Breast epithelium (tissue), 4 donors: ENCODE measurements at regions not wholly inside any gene's neighbourhood (a gene's known extent, or its start where the extent isn't known, plus 50 kb on each side); places are given as distances from the start of the nearest gene placed in this dataset.
A peak's percentile ranks its signal among the peaks of the same experiment; 100 is the strongest.

ENCODE experiments used
- DNase-seq, 2 donors: peaks; one replicate each; pipeline ENCODE4 v3.0.0-alpha.2; 2019; ENCODE audit warnings: low spot score in 2 of 2
- H3K27ac ChIP-seq, 2 donors: fragments of 200-600 bp; sonication (generic) in 1 of 2; one replicate each; pipeline ENCODE4 v1.5.1; 2016 to 2019; ENCODE audit warnings: mild to moderate bottlenecking in 1 of 2
- H3K27me3 ChIP-seq, 2 donors: fragments of 200-600 bp; sonication (generic) in 1 of 2; one replicate each; pipeline versions ENCODE4 v1.5.1 to v1.6.0; 2017 to 2019; ENCODE audit warnings: control low read depth in 1 of 2, mild to moderate bottlenecking in 1 of 2
- H3K36me3 ChIP-seq: fragments of 200-600 bp; one replicate; pipeline ENCODE4 v1.5.1; 2019
- H3K4me1 ChIP-seq, 2 donors: fragments of 200-600 bp; sonication (generic); one replicate each; pipeline ENCODE4 v1.5.1; 2016 to 2019; ENCODE audit warnings: control low read depth in 1 of 2
- H3K4me3 ChIP-seq, 3 donors: fragments of 200-600 bp; sonication (generic); 1 replicate in 2 of 3; 2 replicates in 1 of 3; pipeline ENCODE4 v1.5.1; 2016 to 2019; ENCODE audit warnings: mild to moderate bottlenecking in 3 of 3, moderate library complexity in 2 of 3
- H3K9me3 ChIP-seq, 2 donors: fragments of 200-600 bp; sonication (generic) in 1 of 2; one replicate each; pipeline ENCODE4 v1.5.1; 2016 to 2019; ENCODE audit warnings: control low read depth in 1 of 2
- CTCF ChIP-seq, 3 donors: fragments of 450-650 bp; IDR thresholded peaks; one replicate each; pipeline ENCODE4 v1.5.1; 2016 to 2017; ENCODE audit warnings: antibody characterized with exemption in 3 of 3, mild to moderate bottlenecking in 3 of 3, moderate library complexity in 3 of 3
- POLR2A ChIP-seq: fragments of 450-650 bp; IDR thresholded peaks from one replicate; pipeline ENCODE4 v1.6.1; 2016; ENCODE audit warnings: antibody characterized with exemption, mild to moderate bottlenecking, moderate library complexity
- POLR2AphosphoS5 ChIP-seq, 3 donors: sonication (generic); formaldehyde crosslinking; IDR thresholded peaks; one replicate each; pipeline ENCODE4 v1.6.1; 2017; ENCODE audit warnings: antibody characterized with exemption in 3 of 3
- intact Hi-C: fragments of 100-400 bp; cut with DNase I; formaldehyde crosslinking; loops from one replicate; pipeline ENCODE4 v1.15.1; 2023; ENCODE audit warnings: low total_unique reads

GRCh38 chr12:94039199-94039840 is 109.1 kb upstream of the PLXNC1 start:
- intact Hi-C loops: no loop called here
- DNase-seq: no peak
- Histone ChIP-seq H3K36me3 (no peaks in the 10 kb centered on the region), H3K4me3 (no peak overlapping the region), H3K4me1 (no peaks in the 10 kb centered on the region), H3K27me3 (no peaks in the 10 kb centered on the region), H3K27ac (no peak overlapping the region), H3K9me3 (peaks cover 4 to 11% of the 10 kb centered on the region in 2 donors)
- TF ChIP-seq CTCF (IDR thresholded peaks at IDR 0.05): no peak
- no peak for TF ChIP-seq POLR2AphosphoS5 (IDR thresholded peaks at IDR 0.05)
- TF ChIP-seq POLR2A: no peak

GRCh38 chr12:94039914-94040313 is 108.5 kb upstream of the PLXNC1 start:
- Histone ChIP-seq H3K36me3 (no peaks in the 10 kb centered on the region), H3K4me1 (no peaks in the 10 kb centered on the region), H3K4me3 (no peak overlapping the region), H3K9me3 (peaks cover 4 to 11% of the 10 kb centered on the region in 2 donors), H3K27ac (no peak overlapping the region), H3K27me3 (no peaks in the 10 kb centered on the region)
- TF ChIP-seq POLR2AphosphoS5 (IDR thresholded peaks at IDR 0.05) (no peak), CTCF (IDR thresholded peaks at IDR 0.05) (no peak), POLR2A (no peak)
- DNase-seq: no peak
- intact Hi-C loops: no loop called here

- no peak for TF ChIP-seq POLR2AphosphoS5 (IDR thresholded peaks at IDR 0.05)
- no peak for TF ChIP-seq POLR2A
- TF ChIP-seq CTCF (IDR thresholded peaks at IDR 0.05): no peak
- H3K36me3 ChIP-seq: no peaks in the 10 kb centered on the region
- no peaks in the 10 kb centered on the region for H3K27me3 ChIP-seq
- H3K27ac ChIP-seq: no peak overlapping the region
- peaks cover 4 to 11% of the 10 kb centered on the region in 2 donors for H3K9me3 ChIP-seq
- H3K4me3 ChIP-seq: no peak overlapping the region
- DNase-seq: no peak
- H3K4me1 ChIP-seq: no peaks in the 10 kb centered on the region
- intact Hi-C loops: no loop called here
These were observed 106.5 kb upstream of the PLXNC1 start for GRCh38 chr12:94041850-94042249.

GRCh38 chr12:94042321-94042720 is 106.1 kb upstream of the PLXNC1 start:
- Histone ChIP-seq H3K27ac (no peak overlapping the region), H3K27me3 (no peaks in the 10 kb centered on the region), H3K36me3 (no peaks in the 10 kb centered on the region), H3K9me3 (peaks cover 4 to 11% of the 10 kb centered on the region in 2 donors), H3K4me1 (no peaks in the 10 kb centered on the region), H3K4me3 (no peak overlapping the region)
- intact Hi-C loops: no loop called here
- DNase-seq: no peak
- TF ChIP-seq CTCF (IDR thresholded peaks at IDR 0.05): no peak
- no peak for TF ChIP-seq POLR2A
- no peak for TF ChIP-seq POLR2AphosphoS5 (IDR thresholded peaks at IDR 0.05)

GRCh38 chr12:94046626-94047410 is 101.6 kb upstream of the PLXNC1 start:
- TF ChIP-seq POLR2A (no peak), POLR2AphosphoS5 (IDR thresholded peaks at IDR 0.05) (no peak), CTCF (IDR thresholded peaks at IDR 0.05) (no peak)
- DNase-seq: peak in 1 of 2 donors; percentile 42
- H3K36me3 ChIP-seq: no peaks in the 10 kb centered on the region
- intact Hi-C loops: no loop called here
- H3K4me3 ChIP-seq: peak overlapping the region in 1 of 3 donors; percentile 3
- no peaks in the 10 kb centered on the region for H3K4me1 ChIP-seq
- H3K27me3 ChIP-seq: no peaks in the 10 kb centered on the region
- no peaks in the 10 kb centered on the region for H3K9me3 ChIP-seq
- peak overlapping the region; percentile 19 to 61 for H3K27ac ChIP-seq
